ENCODE measurements at regions not wholly inside any gene's neighbourhood (a gene's known extent, or its start where the extent isn't known, plus 50 kb on each side); places are given as distances from the start of the nearest gene placed in this dataset.

- no peak for DNase-seq (ENCODE audit: extremely low spot score)
- CTCF ChIA-PET: no interaction called here
- TF ChIP-seq L3MBTL2 (conservative IDR thresholded peaks at IDR 0.05): no peak
- TF ChIP-seq ARNT (IDR thresholded peaks at IDR 0.05): no peak
- no peak for TF ChIP-seq SUZ12 (IDR thresholded peaks at IDR 0.05)
- TF ChIP-seq ZNF384 (IDR thresholded peaks at IDR 0.05): no peak
- TF ChIP-seq LEF1 (IDR thresholded peaks at IDR 0.05; ENCODE audit: borderline replicate concordance): no peak
- POLR2A ChIA-PET: no interaction called here
These were observed 129.5 kb downstream of the FAM124B start for GRCh38 chr2:224272237-224272910.

- ChIA-PET CTCF (no interaction called here), POLR2A (no interaction called here)
- DNase-seq (ENCODE audit: extremely low spot score): no peak
These were observed 130.2 kb downstream of the FAM124B start for GRCh38 chr2:224271617-224272236.

GRCh38 chr2:224268441-224268840, 133.5 kb downstream of the FAM124B start:
- TF ChIP-seq FOXA1 (IDR thresholded peaks at IDR 0.05) (no peak), SP1 (IDR thresholded peaks at IDR 0.05) (no peak), L3MBTL2 (conservative IDR thresholded peaks at IDR 0.05) (no peak), FOXM1 (IDR thresholded peaks at IDR 0.05; ENCODE audit: borderline replicate concordance) (no peak), ZNF384 (IDR thresholded peaks at IDR 0.05) (no peak), FOXK2 (IDR thresholded peaks at IDR 0.05) (no peak), NFRKB (IDR thresholded peaks at IDR 0.05) (no peak), TARDBP (IDR thresholded peaks at IDR 0.05) (no peak), BHLHE40 (IDR thresholded peaks at IDR 0.05; ENCODE audit: borderline replicate concordance) (no peak)
- POLR2A ChIA-PET: no interaction called here
- CTCF ChIA-PET: no interaction called here
- DNase-seq (ENCODE audit: extremely low spot score): no peak

More at GRCh38 chr2:224271617-224272236, 130.2 kb downstream of the FAM124B start:
- TF ChIP-seq L3MBTL2 (conservative IDR thresholded peaks at IDR 0.05): no peak
- TF ChIP-seq LEF1 (IDR thresholded peaks at IDR 0.05; ENCODE audit: borderline replicate concordance): no peak
- TF ChIP-seq SP1 (IDR thresholded peaks at IDR 0.05): no peak

DNA sequence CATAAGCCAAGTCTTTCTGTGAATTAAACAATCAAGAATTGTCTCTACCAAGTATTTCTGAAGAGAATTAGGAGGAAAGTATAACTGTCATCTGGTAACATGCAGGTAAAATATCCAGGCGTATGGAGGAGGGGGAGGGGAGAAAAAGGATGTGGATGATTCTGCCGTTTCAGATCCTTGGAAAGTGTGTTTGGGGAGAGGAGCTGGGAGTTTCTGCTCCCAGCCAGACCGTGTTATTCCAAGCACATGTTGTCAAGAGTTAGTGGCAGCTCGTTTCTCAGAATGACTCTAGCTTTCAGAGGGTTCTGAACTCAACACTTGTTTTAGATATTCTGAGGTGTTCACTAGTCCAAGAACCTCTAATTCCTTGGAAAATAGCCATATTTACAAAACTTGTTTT, 137.6 kb downstream of the FAM124B start:
- TF ChIP-seq LEF1 (IDR thresholded peaks at IDR 0.05; ENCODE audit: borderline replicate concordance) (no peak), ARNT (IDR thresholded peaks at IDR 0.05) (no peak), FOXM1 (IDR thresholded peaks at IDR 0.05; ENCODE audit: borderline replicate concordance) (no peak), FOXA1 (IDR thresholded peaks at IDR 0.05) (no peak), PKNOX1 (IDR thresholded peaks at IDR 0.05) (no peak), TARDBP (IDR thresholded peaks at IDR 0.05) (no peak)
- CTCF ChIA-PET: no interaction called here
- no peak for DNase-seq (ENCODE audit: extremely low spot score)
- POLR2A ChIA-PET: no interaction called here

GRCh38 chr2:224263571-224264043, 138.3 kb downstream of the FAM124B start:
- no peak for TF ChIP-seq L3MBTL2 (conservative IDR thresholded peaks at IDR 0.05)
- no peak for TF ChIP-seq SP1 (IDR thresholded peaks at IDR 0.05)
- TF ChIP-seq ELF4 (IDR thresholded peaks at IDR 0.05): no peak
- no peak for DNase-seq (ENCODE audit: extremely low spot score)
- POLR2A ChIA-PET: no interaction called here
- CTCF ChIA-PET: no interaction called here

DNA sequence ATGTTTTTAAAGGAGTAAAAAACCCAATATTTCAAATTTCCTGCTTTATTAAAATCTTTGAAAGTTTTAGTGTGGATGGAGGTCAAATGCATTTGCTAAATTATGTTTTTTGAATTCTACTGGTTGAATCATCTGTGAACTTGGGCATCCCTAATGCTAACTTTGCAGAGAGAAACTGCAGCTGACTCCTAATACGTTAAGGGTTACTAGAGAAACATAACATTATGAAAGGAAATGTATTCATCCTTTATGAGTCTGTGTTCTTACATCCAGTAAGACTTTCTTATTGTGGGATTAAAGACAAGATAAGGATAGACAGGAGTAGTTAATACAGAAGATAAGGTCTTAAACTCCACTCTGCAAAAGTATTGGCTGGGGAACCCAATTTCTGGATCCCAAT, 140.6 kb downstream of the FAM124B start:
- POLR2A ChIA-PET: no interaction called here
- CTCF ChIA-PET: no interaction called here
- TF ChIP-seq FOXK2 (IDR thresholded peaks at IDR 0.05): no peak
- TF ChIP-seq SP1 (IDR thresholded peaks at IDR 0.05): no peak
- no peak for TF ChIP-seq HDGF (IDR thresholded peaks at IDR 0.05; ENCODE audit: borderline replicate concordance)
- no peak for TF ChIP-seq PKNOX1 (IDR thresholded peaks at IDR 0.05)
- TF ChIP-seq CTBP1 (IDR thresholded peaks at IDR 0.05; ENCODE audit: borderline replicate concordance): no peak
- TF ChIP-seq NFRKB (IDR thresholded peaks at IDR 0.05): no peak
- no peak for TF ChIP-seq SUZ12 (IDR thresholded peaks at IDR 0.05)
- TF ChIP-seq L3MBTL2 (conservative IDR thresholded peaks at IDR 0.05): no peak
- TF ChIP-seq TARDBP (IDR thresholded peaks at IDR 0.05): no peak
- no peak for TF ChIP-seq ARNT (IDR thresholded peaks at IDR 0.05)
- no peak for TF ChIP-seq ELF4 (IDR thresholded peaks at IDR 0.05)
- no peak for TF ChIP-seq BHLHE40 (IDR thresholded peaks at IDR 0.05; ENCODE audit: borderline replicate concordance)
- no peak for TF ChIP-seq LEF1 (IDR thresholded peaks at IDR 0.05; ENCODE audit: borderline replicate concordance)
- no peak for TF ChIP-seq FOXA1 (IDR thresholded peaks at IDR 0.05)
- no peak for TF ChIP-seq ZNF384 (IDR thresholded peaks at IDR 0.05)
- no peak for TF ChIP-seq FOXM1 (IDR thresholded peaks at IDR 0.05; ENCODE audit: borderline replicate concordance)
- no peak for DNase-seq (ENCODE audit: extremely low spot score)

GRCh38 chr2:224260372-224261020, 141.4 kb downstream of the FAM124B start:
- DNase-seq (ENCODE audit: extremely low spot score): no peak
- CTCF ChIA-PET: no interaction called here
- no peak for TF ChIP-seq SUZ12 (IDR thresholded peaks at IDR 0.05)
- TF ChIP-seq FOXM1 (IDR thresholded peaks at IDR 0.05; ENCODE audit: borderline replicate concordance): no peak
- no peak for TF ChIP-seq FOXA1 (IDR thresholded peaks at IDR 0.05)
- no peak for TF ChIP-seq FOXK2 (IDR thresholded peaks at IDR 0.05)
- TF ChIP-seq ARNT (IDR thresholded peaks at IDR 0.05): no peak
- no peak for TF ChIP-seq LEF1 (IDR thresholded peaks at IDR 0.05; ENCODE audit: borderline replicate concordance)
- no peak for TF ChIP-seq SP1 (IDR thresholded peaks at IDR 0.05)
- TF ChIP-seq PKNOX1 (IDR thresholded peaks at IDR 0.05): no peak
- no peak for TF ChIP-seq ZNF384 (IDR thresholded peaks at IDR 0.05)
- TF ChIP-seq NFRKB (IDR thresholded peaks at IDR 0.05): no peak
- POLR2A ChIA-PET: no interaction called here

Measured in HEK293T (cell line).